22Rv1 (cell line): ENCODE measurements at regions not wholly inside any gene's neighbourhood (a gene's known extent, or its start where the extent isn't known, plus 50 kb on each side); places are given as distances from the start of the nearest gene placed in this dataset.

ENCODE experiments used
- CTCF ChIP-seq: fragments of 450-650 bp; IDR thresholded peaks from 2 replicates; pipeline ENCODE4 v1.5.1; 2017; ENCODE audit warnings: mild to moderate bottlenecking
- ZFX ChIP-seq: fragments of 450-650 bp; IDR thresholded peaks from 2 replicates; pipeline ENCODE4 v1.6.1; 2017; ENCODE audit warnings: antibody characterized with exemption, borderline replicate concordance

GRCh38 chr5:10832987-10833386 is 72.0 kb upstream of the DAP start:
- TF ChIP-seq CTCF (no peak), ZFX (no peak)
